Astrocyte of the spinal cord (primary cell): ENCODE measurements at regions not wholly inside any gene's neighbourhood (a gene's known extent, or its start where the extent isn't known, plus 50 kb on each side); places are given as distances from the start of the nearest gene placed in this dataset.

Experiments used
- DNase-seq: peaks from one replicate; pipeline ENCODE4 v3.0.0; 2011; ENCODE audit warnings: low read depth, low spot score
- H3K4me3 ChIP-seq: 2 replicates; pipeline ENCODE4 v1.5.1; 2011; ENCODE audit warnings: low read depth, mild to moderate bottlenecking, low read length, moderate library complexity
- in situ Hi-C: cut with HindIII; loops from 2 replicates; pipeline ENCODE4 v1.10.0; 2017; ENCODE audit warnings: low sequenced_read_pairs
- TF ChIP-seq, protein P1 (sequence below): IDR thresholded peaks from 2 replicates; pipeline ENCODE4 v1.5.1; 2012; ENCODE audit warnings: low read depth, mild to moderate bottlenecking, low read length, inconsistent platforms

DNA sequence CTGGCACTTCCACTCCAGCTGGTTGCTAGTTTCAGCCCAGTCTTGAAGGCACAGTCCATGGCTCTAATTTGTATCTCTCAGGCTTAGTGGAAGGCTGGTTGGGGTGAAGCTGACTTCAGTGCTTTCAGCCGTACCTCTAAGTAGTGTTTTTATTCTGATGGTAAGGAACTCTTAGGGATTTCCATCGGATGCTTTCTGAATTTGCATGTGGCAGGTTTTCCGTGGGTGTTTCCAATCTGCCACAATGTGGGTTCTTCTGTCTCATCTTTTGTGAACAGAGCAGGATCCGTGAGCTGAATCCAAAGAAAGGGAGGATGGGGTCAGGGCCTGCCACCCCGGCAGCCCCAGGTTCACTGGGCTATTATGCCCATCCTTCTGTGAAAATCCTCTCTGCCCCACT lies 607.9 kb upstream of the MKI67 start:
- in situ Hi-C loops, result no loop called here
- TF ChIP-seq, protein P1, sequence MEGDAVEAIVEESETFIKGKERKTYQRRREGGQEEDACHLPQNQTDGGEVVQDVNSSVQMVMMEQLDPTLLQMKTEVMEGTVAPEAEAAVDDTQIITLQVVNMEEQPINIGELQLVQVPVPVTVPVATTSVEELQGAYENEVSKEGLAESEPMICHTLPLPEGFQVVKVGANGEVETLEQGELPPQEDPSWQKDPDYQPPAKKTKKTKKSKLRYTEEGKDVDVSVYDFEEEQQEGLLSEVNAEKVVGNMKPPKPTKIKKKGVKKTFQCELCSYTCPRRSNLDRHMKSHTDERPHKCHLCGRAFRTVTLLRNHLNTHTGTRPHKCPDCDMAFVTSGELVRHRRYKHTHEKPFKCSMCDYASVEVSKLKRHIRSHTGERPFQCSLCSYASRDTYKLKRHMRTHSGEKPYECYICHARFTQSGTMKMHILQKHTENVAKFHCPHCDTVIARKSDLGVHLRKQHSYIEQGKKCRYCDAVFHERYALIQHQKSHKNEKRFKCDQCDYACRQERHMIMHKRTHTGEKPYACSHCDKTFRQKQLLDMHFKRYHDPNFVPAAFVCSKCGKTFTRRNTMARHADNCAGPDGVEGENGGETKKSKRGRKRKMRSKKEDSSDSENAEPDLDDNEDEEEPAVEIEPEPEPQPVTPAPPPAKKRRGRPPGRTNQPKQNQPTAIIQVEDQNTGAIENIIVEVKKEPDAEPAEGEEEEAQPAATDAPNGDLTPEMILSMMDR, result no peak
- no peak for DNase-seq
- no peak overlapping the region for H3K4me3 ChIP-seq

DNA sequence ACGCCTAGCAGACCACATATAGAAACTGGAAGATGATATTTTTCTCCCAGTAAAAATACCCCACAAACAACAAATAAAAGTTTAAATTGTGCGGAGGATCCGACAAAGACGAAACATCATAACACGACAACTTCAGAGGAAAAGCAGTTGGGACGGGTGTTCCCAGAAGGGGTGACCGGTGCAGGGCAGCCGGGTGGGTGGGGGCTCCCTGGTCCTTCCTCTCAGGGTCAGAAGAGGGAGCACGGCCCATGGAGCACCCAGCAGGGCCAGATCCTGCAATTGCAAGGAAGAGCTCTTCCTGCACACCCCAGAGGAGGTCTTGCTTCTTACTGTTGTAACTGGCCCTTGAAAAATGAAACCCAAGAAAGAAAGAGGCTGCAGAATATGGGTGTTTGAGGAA lies 608.5 kb upstream of the MKI67 start:
- no peak for DNase-seq
- H3K4me3 ChIP-seq, result no peak overlapping the region
- in situ Hi-C loops, result no loop called here
- TF ChIP-seq, protein P1, result no peak

DNA sequence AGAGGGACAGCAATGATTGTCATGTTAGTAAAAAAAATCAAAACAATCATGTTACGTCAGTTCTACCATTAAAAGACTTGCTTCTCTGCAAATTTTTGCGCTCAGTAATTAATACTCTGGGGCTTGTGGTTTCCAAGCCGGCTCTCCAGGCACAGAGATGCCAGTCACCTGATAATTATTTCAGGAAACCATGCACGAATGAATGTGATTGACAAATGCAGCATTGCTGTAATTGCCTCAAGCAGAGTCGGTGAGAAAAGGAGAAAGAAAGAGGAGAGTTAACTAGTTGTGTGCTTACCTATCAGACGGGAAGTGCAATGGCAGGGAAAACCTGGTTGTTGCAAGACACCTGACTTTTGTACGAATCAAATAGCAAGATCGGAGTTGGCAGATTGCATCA lies 609.8 kb upstream of the MKI67 start:
- in situ Hi-C loops, result no loop called here
- no peak for DNase-seq
- no peak overlapping the region for H3K4me3 ChIP-seq
- TF ChIP-seq, protein P1, result no peak

DNA sequence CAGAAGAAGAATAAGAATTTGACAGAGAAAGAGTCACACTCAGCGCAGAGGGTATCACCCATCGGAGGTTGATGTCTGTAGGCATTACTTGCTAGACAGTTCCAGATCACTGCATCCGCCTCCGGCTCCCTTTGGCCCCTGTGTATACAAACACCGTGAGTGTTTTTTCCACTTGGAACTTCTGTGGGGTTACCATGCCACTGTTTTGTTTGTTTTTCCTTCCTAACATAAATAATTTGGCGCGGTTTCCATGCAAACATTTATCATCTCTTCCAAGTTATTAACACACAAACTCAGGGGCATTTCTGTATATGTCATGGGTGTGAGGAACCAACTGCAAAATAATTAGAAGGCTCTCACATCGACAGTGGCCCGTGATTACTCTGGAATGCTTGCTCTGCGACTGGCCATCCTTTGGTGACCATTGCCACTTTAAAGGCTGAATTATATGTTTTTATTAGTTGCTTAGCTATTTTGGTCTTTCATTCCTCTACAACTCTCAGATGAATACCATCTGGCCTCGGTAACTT lies 612.2 kb upstream of the MKI67 start:
- in situ Hi-C loops, result no loop called here
- TF ChIP-seq, protein P1, result no peak
- H3K4me3 ChIP-seq, result no peak overlapping the region
- DNase-seq, result no peak

DNA sequence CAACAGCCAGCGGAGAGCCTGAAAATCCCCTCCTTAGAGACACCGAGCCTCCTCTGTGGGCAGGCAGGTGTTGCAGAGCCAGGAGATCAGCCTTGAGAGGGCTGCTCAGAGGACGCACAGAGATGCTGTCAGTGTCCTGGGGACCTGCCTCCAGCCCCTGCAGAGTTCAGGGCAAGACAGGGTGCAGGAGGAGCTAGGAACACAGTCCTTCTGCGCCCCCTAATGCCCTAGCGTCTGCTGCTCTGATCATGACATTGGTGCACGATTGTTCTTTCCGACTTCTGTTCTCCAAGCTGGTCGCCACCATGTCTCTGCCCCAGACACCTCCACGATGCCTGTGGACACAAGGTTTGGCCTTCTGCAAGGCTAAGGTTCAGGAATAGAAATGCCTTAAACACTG lies 613.7 kb upstream of the MKI67 start:
- TF ChIP-seq, protein P1, result no peak
- in situ Hi-C loops, result no loop called here
- no peak for DNase-seq
- no peak overlapping the region for H3K4me3 ChIP-seq

DNA sequence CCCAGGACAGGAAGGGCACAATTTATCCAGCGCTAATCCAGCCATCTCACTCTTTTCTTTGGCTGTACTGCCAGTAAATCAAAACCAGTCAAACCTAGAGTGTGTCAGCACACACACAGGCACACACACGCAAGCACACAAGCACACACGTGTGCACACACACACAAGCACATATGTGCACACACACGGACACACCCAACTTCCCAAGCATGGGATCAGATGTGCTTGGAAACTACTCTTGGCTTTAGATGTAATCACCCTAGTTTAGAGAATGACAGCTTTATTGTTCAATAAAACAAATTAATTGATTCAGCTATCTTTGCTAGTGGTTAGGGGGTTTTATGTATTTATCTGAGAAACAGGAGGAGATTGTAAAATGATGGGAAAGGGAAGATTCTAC lies 615.0 kb upstream of the MKI67 start:
- TF ChIP-seq, protein P1, result no peak
- in situ Hi-C loops, result no loop called here
- DNase-seq, result no peak
- no peak overlapping the region for H3K4me3 ChIP-seq

DNA sequence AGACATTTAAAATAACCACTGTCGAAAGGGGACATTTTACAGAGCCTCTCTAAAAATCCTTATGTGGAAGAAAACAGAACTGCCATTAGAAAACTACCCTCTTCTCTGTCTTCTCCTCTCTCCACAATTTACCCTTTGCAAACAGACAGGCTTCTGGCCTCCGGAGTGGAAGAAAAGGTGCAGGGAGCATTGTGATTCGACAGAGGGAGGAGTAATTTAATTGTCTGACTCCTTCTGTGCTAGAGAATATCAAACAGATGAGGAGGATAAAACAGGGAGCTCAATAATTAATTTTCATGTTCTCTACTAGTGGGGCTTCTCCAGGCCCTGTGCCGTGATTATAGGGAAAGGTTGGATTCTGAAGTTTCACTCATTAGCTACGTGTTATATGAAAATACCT lies 615.5 kb upstream of the MKI67 start:
- no peak overlapping the region for H3K4me3 ChIP-seq
- in situ Hi-C loops, result no loop called here
- TF ChIP-seq, protein P1, result no peak
- no peak for DNase-seq
